Lower leg skin (tissue), 4 donors: ENCODE measurements at regions not wholly inside any gene's neighbourhood (a gene's known extent, or its start where the extent isn't known, plus 50 kb on each side); places are given as distances from the start of the nearest gene placed in this dataset.

Experiments
- DNase-seq, 2 donors: peaks; one replicate each; pipeline ENCODE4 v3.0.0-alpha.2; 2019; ENCODE audit warnings: low spot score in 2 of 2
- H3K4me3 ChIP-seq: fragments of 200-600 bp; sonication (generic); 2 replicates; pipeline ENCODE4 v1.5.1; 2017; ENCODE audit warnings: mild to moderate bottlenecking, low read depth; ENCODE audit not compliant: poor library complexity, severe bottlenecking
- CTCF ChIP-seq, 3 donors: fragments of 450-650 bp; IDR thresholded peaks; one replicate each; pipeline ENCODE4 v1.5.1; 2016; ENCODE audit warnings: antibody characterized with exemption in 3 of 3, mild to moderate bottlenecking in 3 of 3, moderate library complexity in 2 of 3
- POLR2A ChIP-seq, 2 donors: fragments of 450-650 bp; IDR thresholded peaks; one replicate each; pipeline ENCODE4 v1.6.1; 2016 to 2017; ENCODE audit warnings: antibody characterized with exemption in 2 of 2, mild to moderate bottlenecking in 1 of 2, moderate library complexity in 1 of 2
- WGBS, 2 donors: methylation state at CpG; one replicate each; pipeline ENCODE4 v1.1.5; 2018; 5-methylcytosine and 5-hydroxymethylcytosine counted together
- intact Hi-C: fragments of 100-400 bp; cut with DNase I; formaldehyde crosslinking; loops from one replicate; pipeline ENCODE4 v1.15.0; 2023; ENCODE audit warnings: low total_unique reads

- intact Hi-C loops = no loop called here
- no peak overlapping the region for H3K4me3 ChIP-seq
- 83 to 90% methylated on average over 2 of the region's 2 CpGs for whole genome bisulfite sequencing, 2 donors
- DNase-seq = no peak
- TF ChIP-seq CTCF (IDR thresholded peaks at IDR 0.05) = no peak
- no peak for TF ChIP-seq POLR2A (IDR thresholded peaks at IDR 0.05)
Observed at GRCh38 chr6:9083108-9083507, 647.8 kb upstream of the SLC35B3 start.

GRCh38 chr6:9066726-9067125 lies 631.4 kb upstream of the SLC35B3 start:
- intact Hi-C loops = no loop called here
- 93 to 96% methylated on average over 3 of the region's 3 CpGs for WGBS, 2 donors
- H3K4me3 ChIP-seq = no peak overlapping the region
- no peak for TF ChIP-seq POLR2A (IDR thresholded peaks at IDR 0.05)
- no peak for TF ChIP-seq CTCF (IDR thresholded peaks at IDR 0.05)
- DNase-seq = no peak

GRCh38 chr6:9064156-9064555 lies 628.8 kb upstream of the SLC35B3 start:
- no peak overlapping the region for H3K4me3 ChIP-seq
- no peak for DNase-seq
- intact Hi-C loops = no loop called here
- no peak for TF ChIP-seq POLR2A (IDR thresholded peaks at IDR 0.05)
- TF ChIP-seq CTCF (IDR thresholded peaks at IDR 0.05) = no peak
- WGBS, 2 donors = 23 to 29% methylated on average over 1 of the region's 1 CpG

- no peak for DNase-seq
- intact Hi-C loops = no loop called here
- 37 to 72% methylated on average over 2 of the region's 2 CpGs for WGBS, 2 donors
- no peak for TF ChIP-seq POLR2A (IDR thresholded peaks at IDR 0.05)
- no peak for TF ChIP-seq CTCF (IDR thresholded peaks at IDR 0.05)
- no peak overlapping the region for H3K4me3 ChIP-seq
Observed at GRCh38 chr6:9062596-9062995, 627.3 kb upstream of the SLC35B3 start.

- 37 to 40% methylated on average over 2 of the region's 2 CpGs for WGBS, 2 donors
- intact Hi-C loops = no loop called here
Observed at GRCh38 chr6:9057937-9058336, 622.6 kb upstream of the SLC35B3 start.

More at GRCh38 chr6:9057937-9058336, 622.6 kb upstream of the SLC35B3 start:
- no peak overlapping the region for H3K4me3 ChIP-seq
- TF ChIP-seq CTCF (IDR thresholded peaks at IDR 0.05) (no peak), POLR2A (IDR thresholded peaks at IDR 0.05) (no peak)
- DNase-seq = no peak
